ENCODE measurements at regions not wholly inside any gene's neighbourhood (a gene's known extent, or its start where the extent isn't known, plus 50 kb on each side); places are given as distances from the start of the nearest gene placed in this dataset.

- TF ChIP-seq CTCF (IDR thresholded peaks at IDR 0.05) (no peak), POLR2A (IDR thresholded peaks at IDR 0.05) (no peak)
Observed at GRCh38 chr5:4245076-4245475, 649.4 kb downstream of the IRX1 start.

All from ovary (tissue), 3 donors.